ENCODE measurements at regions not wholly inside any gene's neighbourhood (a gene's known extent, or its start where the extent isn't known, plus 50 kb on each side); places are given as distances from the start of the nearest gene placed in this dataset.

- DNase-seq (ENCODE audit: low read depth in 1 of 2, low spot score in 2 of 2) (no peak), FAIRE-seq (no peak)
- Histone ChIP-seq H3K9ac (replicated peaks in 1 of 4; ENCODE audit: extremely low read depth in 1 of 4, low read depth in 3 of 4, low read length in 3 of 4) (no peak overlapping the region), H3K4me3 (ENCODE audit: extremely low read depth in 1 of 4, insufficient read depth in 2 of 4, low read depth in 3 of 4, low read length in 4 of 4) (no peak overlapping the region), H3K23me2 (ENCODE audit: low read depth, low read length) (no peaks in the 10 kb centered on the region), H4K91ac (replicated peaks; ENCODE audit: insufficient read length, low read length) (no peak overlapping the region), H4K20me1 (replicated peaks in 1 of 2; ENCODE audit: control insufficient read depth in 1 of 2, insufficient read depth in 2 of 2, low read length in 2 of 2) (no peaks in the 10 kb centered on the region), H3K4ac (replicated peaks; ENCODE audit: insufficient read length, low read depth, low read length) (no peak overlapping the region), H3K56ac (replicated peaks; ENCODE audit: insufficient read length, low read depth, low read length) (no peak overlapping the region), H2AFZ (ENCODE audit: low read length) (no peak overlapping the region), H3K4me1 (replicated peaks in 1 of 4; ENCODE audit: control insufficient read depth in 3 of 4, insufficient read depth in 4 of 4, low read length in 3 of 4) (no peaks in the 10 kb centered on the region), H3K36me3 (ENCODE audit: control insufficient read depth in 2 of 4, insufficient read depth in 4 of 4, low read length in 3 of 4) (no peaks in the 10 kb centered on the region), H3K14ac (ENCODE audit: insufficient read length) (no peak overlapping the region), H3K18ac (ENCODE audit: extremely low read depth, low read length) (no peak overlapping the region), H2BK120ac (replicated peaks; ENCODE audit: low read depth, low read length) (no peak overlapping the region), H2BK12ac (ENCODE audit: low read depth, low read length) (no peak overlapping the region), H2BK5ac (ENCODE audit: low read depth, low read length) (no peak overlapping the region), H3K79me2 (ENCODE audit: control insufficient read depth in 1 of 2, insufficient read depth in 2 of 2, low read length in 2 of 2) (no peaks in the 10 kb centered on the region), H4K5ac (ENCODE audit: insufficient read length, low read depth, low read length) (no peak overlapping the region), H3K79me1 (ENCODE audit: low read depth, low read length) (no peaks in the 10 kb centered on the region; the same call in 1 of the 2 replicates), H3K9me3 (ENCODE audit: insufficient read depth in 2 of 2, low read depth in 1 of 2, low read length in 1 of 2) (no peaks in the 10 kb centered on the region), H2BK20ac (ENCODE audit: low read length) (no peak overlapping the region), H3K4me2 (ENCODE audit: insufficient read depth in 1 of 2, low read depth in 2 of 2, low read length in 2 of 2) (no peak overlapping the region), H2AK5ac (ENCODE audit: low read depth, low read length) (no peak overlapping the region), H3K27ac (ENCODE audit: low read depth, low read length) (no peak overlapping the region), H2BK15ac (ENCODE audit: low read length) (no peak overlapping the region), H3K23ac (ENCODE audit: insufficient read length) (no peak overlapping the region), H3K27me3 (replicated peaks in 1 of 4; ENCODE audit: control insufficient read depth in 3 of 4, extremely low read depth in 1 of 4, insufficient read depth in 3 of 4, low read length in 3 of 4) (no peaks in the 10 kb centered on the region), H4K8ac (ENCODE audit: extremely low read depth, insufficient read depth, low read length) (no peak overlapping the region)
- CTCF ChIA-PET (ENCODE audit: partially characterized antibody) = interaction anchor here (0.6 to 1.2 kb wide), 4 partner anchors 12 to 313 kb away, joined by 3 to 4 read pairs (median 3); no protein-coding TSS in a partner anchor
- 93% methylated on average over 1 of the region's 1 CpG; no CpG with 5 or more reads in 1 of the 2 experiments for WGBS, 2 experiments (ENCODE audit: extremely low coverage in 1 of 2, insufficient coverage in 1 of 2, insufficient read length in 1 of 2, insufficient replicate concordance in 2 of 2, low coverage in 1 of 2, low lambda C conversion rate in 2 of 2, missing lambda C conversion rate in 1 of 2)
- POLR2A ChIA-PET (ENCODE audit: partially characterized antibody) = no interaction called here
- TF ChIP-seq BCL11A (IDR thresholded peaks at IDR 0.05; ENCODE audit: low read depth in 2 of 2, low read length in 2 of 2) = no peak
- TF ChIP-seq CTCF (IDR thresholded peaks at IDR 0.05; ENCODE audit: control extremely low read depth in 1 of 3, insufficient read depth in 1 of 3, low read depth in 1 of 3, low read length in 3 of 3) = peak in 2 of 3 experiments; percentile 9 to 34; a peak in 2 of 4 replicates
- peak; percentile 35 to 36 for TF ChIP-seq RAD21 (IDR thresholded peaks at IDR 0.05 in 1 of 2, conservative IDR thresholded peaks at IDR 0.05 in 1 of 2; ENCODE audit: low read depth in 2 of 2, low read length in 2 of 2)
- no peak for TF ChIP-seq POU5F1 (IDR thresholded peaks at IDR 0.05; ENCODE audit: low read depth, low read length)
- no peak for TF ChIP-seq SP4 (IDR thresholded peaks at IDR 0.05; ENCODE audit: low read length)
These were observed 324.0 kb downstream of the TXNL1 start for GRCh38 chr18:56314396-56314795.

Measured in H1 (cell line).